Central memory CD8-positive, alpha-beta T cell (primary cell): ENCODE measurements at regions not wholly inside any gene's neighbourhood (a gene's known extent, or its start where the extent isn't known, plus 50 kb on each side); places are given as distances from the start of the nearest gene placed in this dataset.
"Not testable (repeated sequence)": the region's sequence is repeated elsewhere in the genome, so short reads cannot be mapped to it uniquely, and the experiment has no call there.

Experiments used
- ATAC-seq: fragments of 150-1000 bp; cut with Tn5 transposase; replicated peaks from 2 replicates; pipeline ENCODE4 v1.10.0; 2022; ENCODE audit warnings: mild to moderate bottlenecking, moderate FRiP score, moderate number of reproducible peaks; ENCODE audit not compliant: poor library complexity, severe bottlenecking; ENCODE audit errors: extremely low read depth
- DNase-seq, 2 donors: peaks; one replicate each; pipeline ENCODE4 v3.0.0; 2021; ENCODE audit warnings: low spot score in 2 of 2
- H3K27ac Mint-ChIP-seq: one replicate; pipeline ENCODE4 v1.8.0; 2022; ENCODE audit warnings: low read depth, mild to moderate bottlenecking, moderate library complexity, mixed read lengths
- H3K27me3 Mint-ChIP-seq: one replicate; pipeline ENCODE4 v1.8.0; 2022; ENCODE audit warnings: mixed read lengths
- H3K36me3 Mint-ChIP-seq: one replicate; pipeline ENCODE4 v1.8.0; 2022; ENCODE audit warnings: mild to moderate bottlenecking, moderate library complexity, mixed read lengths; ENCODE audit not compliant: insufficient read depth
- H3K4me1 Mint-ChIP-seq: one replicate; pipeline ENCODE4 v1.8.0; 2022; ENCODE audit warnings: mixed read lengths
- H3K4me3 Mint-ChIP-seq: one replicate; pipeline ENCODE4 v1.8.0; 2022; ENCODE audit warnings: mild to moderate bottlenecking, moderate library complexity, mixed read lengths
- H3K9me3 Mint-ChIP-seq: one replicate; pipeline ENCODE4 v1.8.0; 2022; ENCODE audit warnings: mixed read lengths

GRCh38 chr15:38127306-38127771 lies 125.3 kb upstream of the SPRED1 start:
- peaks cover 13% of the 10 kb centered on the region for H3K4me1 Mint-ChIP-seq
- peaks cover 37% of the 10 kb centered on the region for H3K27me3 Mint-ChIP-seq
- H3K9me3 Mint-ChIP-seq, result peaks cover 5% of the 10 kb centered on the region
- H3K4me3 Mint-ChIP-seq, result no peak overlapping the region
- ATAC-seq (no peak), DNase-seq (no peak)
- H3K36me3 Mint-ChIP-seq, result no peaks in the 10 kb centered on the region
- no peak overlapping the region for H3K27ac Mint-ChIP-seq

DNA sequence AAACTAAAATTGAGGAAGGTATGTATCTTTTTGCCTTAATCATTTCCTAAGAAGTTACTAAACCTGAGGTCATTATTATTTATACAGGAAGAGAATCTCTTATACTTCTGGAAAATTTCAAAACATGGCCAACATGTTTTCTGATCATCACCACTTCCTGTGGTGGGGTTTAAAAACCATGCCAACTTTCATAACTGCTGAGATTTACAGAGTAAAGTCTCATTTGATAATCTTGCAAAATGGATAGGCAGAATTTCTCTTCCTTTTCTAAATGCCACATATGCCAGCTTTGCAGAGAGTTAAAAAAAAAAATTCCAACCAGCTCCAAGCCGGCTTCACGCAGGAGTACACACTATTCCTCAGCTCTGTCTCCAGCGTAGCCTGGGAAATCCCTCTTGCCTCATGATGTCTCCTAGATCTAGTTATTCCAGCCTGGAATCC lies 124.3 kb upstream of the SPRED1 start:
- peaks cover 27% of the 10 kb centered on the region for H3K27me3 Mint-ChIP-seq
- DNase-seq (no peak), ATAC-seq (no peak)
- no peak overlapping the region for H3K27ac Mint-ChIP-seq
- H3K4me1 Mint-ChIP-seq, result peaks cover 13% of the 10 kb centered on the region
- no peaks in the 10 kb centered on the region for H3K36me3 Mint-ChIP-seq
- H3K4me3 Mint-ChIP-seq, result no peak overlapping the region
- no peaks in the 10 kb centered on the region for H3K9me3 Mint-ChIP-seq

DNA sequence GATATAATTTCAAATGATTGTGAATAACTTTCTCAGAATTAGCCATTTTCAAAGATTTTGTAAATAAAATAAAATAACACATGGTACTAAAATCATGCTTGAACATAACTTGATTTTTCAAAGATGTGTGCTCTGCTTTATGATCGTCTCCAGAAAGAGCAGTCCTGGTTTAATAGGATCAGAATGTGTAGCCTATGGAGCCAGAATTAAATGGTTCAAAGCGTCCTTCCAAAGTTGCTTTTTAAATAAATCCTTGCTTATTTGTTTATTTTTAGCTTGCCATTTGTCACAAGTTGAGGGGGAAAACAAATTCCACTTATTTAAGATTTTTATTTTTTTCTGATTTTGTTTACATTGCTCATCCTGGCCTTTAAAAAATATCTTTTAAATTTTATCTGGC lies 123.7 kb upstream of the SPRED1 start:
- ATAC-seq (no peak), DNase-seq (no peak)
- H3K4me3 Mint-ChIP-seq, result no peak overlapping the region
- H3K4me1 Mint-ChIP-seq, result peaks cover 13% of the 10 kb centered on the region
- H3K27ac Mint-ChIP-seq, result no peak overlapping the region
- no peaks in the 10 kb centered on the region for H3K9me3 Mint-ChIP-seq
- H3K36me3 Mint-ChIP-seq, result no peaks in the 10 kb centered on the region
- peaks cover 21% of the 10 kb centered on the region for H3K27me3 Mint-ChIP-seq

GRCh38 chr15:38129531-38130204 lies 123.0 kb upstream of the SPRED1 start:
- H3K27ac Mint-ChIP-seq, result no peak overlapping the region
- no peak overlapping the region for H3K4me3 Mint-ChIP-seq
- H3K4me1 Mint-ChIP-seq, result peaks cover 13% of the 10 kb centered on the region
- no peaks in the 10 kb centered on the region for H3K9me3 Mint-ChIP-seq
- H3K36me3 Mint-ChIP-seq, result no peaks in the 10 kb centered on the region
- ATAC-seq (no peak), DNase-seq (no peak)
- peaks cover 21% of the 10 kb centered on the region for H3K27me3 Mint-ChIP-seq

DNA sequence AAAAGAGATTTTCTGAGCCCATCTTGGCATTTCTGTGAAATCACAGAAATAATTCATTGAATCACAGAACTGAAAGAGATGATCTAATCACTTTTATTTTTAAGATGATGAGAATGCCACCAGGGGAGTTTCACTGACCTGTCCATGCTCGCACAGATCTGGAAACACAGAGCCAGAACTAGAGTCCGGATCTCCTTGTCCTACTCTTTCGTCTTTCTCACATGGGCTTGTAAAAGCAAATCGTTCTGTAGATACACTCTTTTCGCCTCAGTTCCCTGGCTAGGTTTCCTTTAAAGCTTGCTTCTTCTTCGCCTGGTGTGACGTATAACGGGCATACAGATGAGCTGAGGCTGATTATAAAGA lies 122.5 kb upstream of the SPRED1 start:
- DNase-seq, result no peak
- Mint-ChIP-seq H3K36me3 (no peaks in the 10 kb centered on the region), H3K4me3 (no peak overlapping the region), H3K27ac (no peak overlapping the region), H3K4me1 (peaks cover 13% of the 10 kb centered on the region), H3K27me3 (peaks cover 21% of the 10 kb centered on the region), H3K9me3 (no peaks in the 10 kb centered on the region)
- no peak for ATAC-seq

DNA sequence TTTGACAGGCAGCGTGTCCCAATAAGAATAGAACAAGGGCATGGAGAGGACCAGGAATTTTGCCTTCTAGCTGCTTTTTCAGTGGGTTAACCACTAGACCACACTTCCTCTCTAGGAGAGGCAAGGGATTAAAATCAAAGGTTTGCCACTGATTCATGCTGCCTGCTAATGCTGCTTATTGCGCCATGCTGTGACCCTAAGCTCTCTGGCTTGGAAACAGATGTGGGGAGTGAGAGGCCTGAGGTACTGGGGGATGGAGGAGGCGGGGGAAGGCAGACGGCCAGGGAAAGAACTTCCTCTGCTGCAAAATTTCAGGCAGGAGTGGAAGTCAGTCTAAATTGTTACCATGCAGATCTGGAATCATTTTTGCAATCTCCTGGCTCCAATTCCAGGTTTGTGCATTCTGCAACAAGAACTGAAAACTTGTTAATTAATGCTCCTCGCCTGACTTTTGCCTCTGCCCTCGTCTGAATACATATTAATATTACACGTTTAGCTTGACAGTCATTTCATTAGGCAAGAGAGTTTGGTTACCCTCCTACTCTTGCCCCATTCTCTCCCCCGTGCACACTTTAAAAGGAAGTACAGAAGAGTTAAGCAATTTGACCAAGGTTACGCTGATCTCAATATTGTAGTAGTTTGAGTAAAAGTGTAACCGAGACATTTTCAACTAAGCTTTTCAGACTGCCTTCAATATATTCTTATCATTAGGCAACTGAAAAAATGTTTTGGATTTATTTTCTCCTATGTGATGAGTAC lies 121.7 kb upstream of the SPRED1 start:
- Mint-ChIP-seq H3K4me1 (peaks cover 13% of the 10 kb centered on the region), H3K27me3 (peaks cover 25% of the 10 kb centered on the region), H3K4me3 (no peak overlapping the region), H3K9me3 (no peaks in the 10 kb centered on the region), H3K27ac (no peak overlapping the region), H3K36me3 (no peaks in the 10 kb centered on the region)
- ATAC-seq (no peak), DNase-seq (no peak)

GRCh38 chr15:38134252-38134651 lies 118.4 kb upstream of the SPRED1 start:
- H3K27me3 Mint-ChIP-seq, result peaks cover 29% of the 10 kb centered on the region
- no peaks in the 10 kb centered on the region for H3K9me3 Mint-ChIP-seq
- H3K4me3 Mint-ChIP-seq, result no peak overlapping the region
- H3K27ac Mint-ChIP-seq, result no peak overlapping the region
- peaks cover 1% of the 10 kb centered on the region for H3K36me3 Mint-ChIP-seq
- ATAC-seq, result no peak
- H3K4me1 Mint-ChIP-seq, result peaks cover 12% of the 10 kb centered on the region
- DNase-seq, result no peak

- H3K9me3 Mint-ChIP-seq, H3K27ac Mint-ChIP-seq, H3K36me3 Mint-ChIP-seq, H3K4me1 Mint-ChIP-seq, DNase-seq, ATAC-seq, H3K4me3 Mint-ChIP-seq: not testable (repeated sequence)
- H3K27me3 Mint-ChIP-seq, result peaks cover 35% of the 10 kb centered on the region
Measured at GRCh38 chr15:38142195-38142594, 110.4 kb upstream of the SPRED1 start.

GRCh38 chr15:38144921-38145320 lies 107.7 kb upstream of the SPRED1 start:
- Mint-ChIP-seq H3K4me1 (peaks cover 7% of the 10 kb centered on the region), H3K27ac (no peak overlapping the region), H3K36me3 (peaks cover 2% of the 10 kb centered on the region), H3K27me3 (peaks cover 39% of the 10 kb centered on the region), H3K4me3 (no peak overlapping the region), H3K9me3 (no peaks in the 10 kb centered on the region)
- ATAC-seq, result no peak
- no peak for DNase-seq

GRCh38 chr15:38145651-38146111 lies 107.0 kb upstream of the SPRED1 start:
- ATAC-seq, result no peak
- DNase-seq, result no peak
- H3K4me3 Mint-ChIP-seq, result no peak overlapping the region
- H3K27me3 Mint-ChIP-seq, result peaks cover 39% of the 10 kb centered on the region
- peaks cover 7% of the 10 kb centered on the region for H3K4me1 Mint-ChIP-seq
- no peaks in the 10 kb centered on the region for H3K9me3 Mint-ChIP-seq
- no peak overlapping the region for H3K27ac Mint-ChIP-seq
- peaks cover 2% of the 10 kb centered on the region for H3K36me3 Mint-ChIP-seq

DNA sequence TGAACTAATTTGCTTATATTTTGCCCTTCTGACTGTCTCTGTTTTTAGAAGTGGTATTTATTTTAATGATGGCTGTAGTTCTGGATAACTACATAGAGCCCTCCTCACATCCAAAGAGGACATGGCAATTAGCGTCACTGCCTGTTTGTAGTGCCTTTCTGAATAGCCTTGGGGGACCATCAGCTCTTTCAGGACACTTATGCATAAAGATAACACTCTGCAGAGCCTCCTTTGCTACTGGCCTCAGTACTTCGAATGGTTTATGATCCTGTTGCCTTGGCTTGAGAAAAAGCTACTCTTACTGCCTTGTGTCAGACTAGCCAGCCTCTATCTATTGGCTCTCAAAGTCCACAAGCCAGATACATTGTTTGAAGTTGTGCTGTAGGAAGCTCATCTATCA lies 105.4 kb upstream of the SPRED1 start:
- Mint-ChIP-seq H3K27ac (no peak overlapping the region), H3K9me3 (no peaks in the 10 kb centered on the region), H3K36me3 (peaks cover 2% of the 10 kb centered on the region), H3K4me1 (peaks cover 7% of the 10 kb centered on the region), H3K4me3 (no peak overlapping the region), H3K27me3 (peaks cover 39% of the 10 kb centered on the region)
- no peak for DNase-seq
- ATAC-seq, result no peak

DNA sequence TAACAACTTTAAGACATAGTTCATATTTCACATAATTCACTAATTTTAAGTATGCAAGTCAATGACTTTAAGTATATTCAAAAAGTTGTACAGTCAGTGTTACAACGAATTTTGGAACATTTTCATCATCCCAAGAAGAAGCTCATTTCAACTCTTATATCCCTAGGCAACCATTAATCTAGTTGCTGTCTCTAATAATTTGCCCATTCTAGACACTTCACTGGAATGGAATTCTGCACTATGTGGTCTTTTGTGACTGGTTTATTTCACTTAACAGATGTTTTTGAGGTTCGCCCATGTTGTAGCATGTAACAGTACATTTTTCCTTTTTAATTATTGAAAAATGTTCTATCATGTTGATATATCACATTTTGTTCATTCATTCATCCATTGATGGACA lies 104.2 kb upstream of the SPRED1 start:
- Mint-ChIP-seq H3K4me3 (no peak overlapping the region), H3K27me3 (peaks cover 38% of the 10 kb centered on the region), H3K9me3 (peaks cover 6% of the 10 kb centered on the region), H3K4me1 (peaks cover 7% of the 10 kb centered on the region), H3K36me3 (peaks cover 2% of the 10 kb centered on the region), H3K27ac (no peak overlapping the region)
- ATAC-seq, result no peak
- no peak for DNase-seq

DNA sequence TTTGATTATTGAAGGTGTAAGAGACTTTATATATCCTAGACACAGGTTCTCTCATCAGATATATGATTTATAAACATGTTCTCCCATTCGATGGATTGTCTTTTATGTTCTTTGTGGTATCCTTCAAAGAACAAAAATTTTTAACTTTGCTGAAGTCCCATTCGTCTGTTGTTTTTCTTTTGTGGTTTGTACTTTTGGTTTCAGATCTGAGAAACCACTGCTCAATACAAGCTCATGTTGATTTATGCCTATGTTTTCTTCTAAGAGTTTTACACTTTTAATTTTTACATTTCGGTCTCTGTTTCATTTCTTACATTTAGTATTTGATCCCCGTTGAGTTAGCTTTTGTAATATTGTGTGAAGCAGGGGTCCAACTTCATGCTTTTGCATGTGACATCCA lies 103.3 kb upstream of the SPRED1 start:
- Mint-ChIP-seq H3K27me3 (peaks cover 30% of the 10 kb centered on the region), H3K27ac (no peak overlapping the region), H3K9me3 (peaks cover 6% of the 10 kb centered on the region), H3K36me3 (peaks cover 2% of the 10 kb centered on the region), H3K4me3 (no peak overlapping the region), H3K4me1 (peaks cover 7% of the 10 kb centered on the region)
- no peak for ATAC-seq
- DNase-seq, result no peak
